ENCODE measurements at regions not wholly inside any gene's neighbourhood (a gene's known extent, or its start where the extent isn't known, plus 50 kb on each side); places are given as distances from the start of the nearest gene placed in this dataset.
"Not testable (repeated sequence)": the region's sequence is repeated elsewhere in the genome, so short reads cannot be mapped to it uniquely, and the experiment has no call there.

DNA sequence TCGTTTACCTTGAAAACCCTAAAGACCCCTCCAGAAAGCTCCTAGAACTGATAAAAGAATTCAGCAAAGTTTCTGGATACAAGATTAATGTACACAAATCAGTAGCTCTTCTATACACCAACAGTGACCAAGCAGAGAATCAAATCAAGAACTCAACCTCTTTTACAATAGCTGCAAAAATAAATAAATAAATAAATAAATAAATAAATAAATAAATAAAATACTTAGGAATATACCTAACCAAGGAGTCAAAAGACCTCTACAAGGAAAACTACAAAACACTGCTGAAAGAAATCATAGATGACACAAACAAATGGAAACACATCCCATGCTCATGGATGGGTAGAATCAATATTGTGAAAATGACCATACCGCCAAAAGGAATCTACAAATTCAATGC, 186.8 kb upstream of the EOLA2 start:
- DNase-seq (ENCODE audit: low read depth), result not testable (repeated sequence)

DNA sequence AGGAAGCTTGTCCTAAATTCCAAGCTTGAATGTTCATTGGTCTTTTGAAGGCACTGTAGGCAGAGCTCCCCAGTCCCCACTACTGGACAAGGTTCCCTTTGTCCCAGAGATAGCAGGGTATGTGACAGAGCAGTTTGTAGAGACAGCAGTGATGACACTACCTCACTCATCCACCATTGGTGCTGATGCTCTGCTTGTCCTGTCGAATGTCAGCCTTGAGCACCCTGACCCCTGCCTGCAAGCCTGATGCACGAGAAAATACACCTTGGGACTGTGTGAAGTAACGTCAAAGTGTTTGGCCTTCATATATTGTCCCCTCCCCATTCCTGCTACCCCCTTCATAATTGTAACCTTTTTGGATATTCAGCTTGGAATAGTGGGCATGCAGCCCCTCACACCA, 188.9 kb upstream of the EOLA2 start:
- no peak for DNase-seq (ENCODE audit: low read depth)

DNA sequence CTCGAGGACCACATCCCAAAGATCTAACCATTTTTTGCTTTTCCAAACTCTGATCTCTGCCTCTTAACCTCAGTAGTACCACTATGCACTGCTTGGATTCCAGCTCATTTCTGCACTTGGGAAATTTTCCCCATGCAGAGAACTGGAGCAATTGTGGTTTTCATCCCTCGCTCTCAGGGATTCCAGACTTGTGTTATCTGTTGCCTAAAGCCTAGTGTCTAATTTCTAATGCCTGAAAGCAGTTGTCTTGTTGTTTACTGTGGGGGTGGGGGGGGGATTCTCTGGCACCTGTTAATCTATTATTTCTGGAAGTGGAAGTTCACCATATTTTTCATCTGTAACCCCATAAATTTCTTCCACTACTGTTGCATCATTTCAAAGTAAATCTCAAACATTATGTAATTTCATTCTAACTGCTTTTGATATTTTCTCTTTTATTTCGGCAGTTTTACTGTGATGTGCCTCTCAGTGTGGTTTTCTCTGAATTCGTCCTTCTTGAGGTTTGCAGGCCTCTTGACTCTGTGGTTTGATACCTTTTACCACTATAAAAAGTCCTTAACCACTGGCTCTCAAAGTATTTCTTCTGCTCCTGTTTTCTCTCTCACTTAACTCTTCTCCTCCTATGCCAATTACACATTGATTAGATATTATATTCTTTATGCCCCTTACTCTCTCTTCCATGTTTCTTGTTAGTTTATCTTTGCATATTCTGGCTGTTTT, 205.6 kb upstream of the EOLA2 start:
- DNase-seq (ENCODE audit: low read depth), result no peak

GRCh38 chrX:150146271-150146896, 208.1 kb upstream of the EOLA2 start:
- DNase-seq (ENCODE audit: low read depth), result no peak

GRCh38 chrX:150148749-150149672, 210.7 kb upstream of the EOLA2 start:
- DNase-seq (ENCODE audit: low read depth), result no peak

- no peak for DNase-seq (ENCODE audit: low read depth)
These were observed 211.9 kb upstream of the EOLA2 start for GRCh38 chrX:150150076-150150779.

DNA sequence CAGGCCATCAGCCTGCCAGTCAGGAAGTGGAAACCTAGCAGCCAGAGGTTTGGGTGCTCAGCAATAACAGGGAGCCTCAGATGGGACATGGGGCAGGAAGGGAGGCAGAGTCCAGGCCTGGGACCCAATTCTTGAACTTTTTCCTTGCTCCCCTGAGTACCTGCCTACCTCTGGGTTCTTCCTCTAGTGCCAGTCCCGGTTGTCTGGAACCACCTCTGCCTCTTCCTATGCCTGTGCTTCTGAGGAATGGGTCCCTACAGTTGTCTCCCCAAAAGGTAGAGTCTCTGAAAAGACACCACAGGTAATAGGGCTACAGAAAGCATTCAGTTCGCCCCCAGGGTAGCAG, 212.4 kb upstream of the MAMLD1 start:
- DNase-seq (ENCODE audit: low read depth), result no peak

DNA sequence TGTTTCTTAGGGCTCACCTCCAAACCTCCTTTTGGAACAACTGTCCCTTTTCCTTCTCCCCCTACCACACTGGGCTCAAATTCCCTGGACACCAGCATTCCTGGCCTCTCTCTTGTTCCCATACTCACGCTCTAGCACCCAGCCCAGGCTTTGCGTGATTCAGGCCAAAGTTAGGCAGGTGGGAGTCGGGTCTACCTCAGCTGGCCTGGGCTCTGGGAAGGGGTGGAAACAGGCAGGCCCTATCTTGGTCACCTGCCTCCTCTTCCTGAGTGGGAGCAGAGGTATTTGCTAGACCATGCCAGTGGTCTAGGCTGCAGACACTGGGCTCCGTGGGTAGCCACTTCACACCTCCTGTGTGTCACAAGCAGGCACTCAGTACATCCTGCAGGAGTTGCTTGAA, 211.1 kb upstream of the MAMLD1 start:
- DNase-seq (ENCODE audit: low read depth), result no peak

- DNase-seq (ENCODE audit: low read depth), result no peak
These were observed 210.6 kb upstream of the MAMLD1 start for GRCh38 chrX:150152546-150152945.

DNA sequence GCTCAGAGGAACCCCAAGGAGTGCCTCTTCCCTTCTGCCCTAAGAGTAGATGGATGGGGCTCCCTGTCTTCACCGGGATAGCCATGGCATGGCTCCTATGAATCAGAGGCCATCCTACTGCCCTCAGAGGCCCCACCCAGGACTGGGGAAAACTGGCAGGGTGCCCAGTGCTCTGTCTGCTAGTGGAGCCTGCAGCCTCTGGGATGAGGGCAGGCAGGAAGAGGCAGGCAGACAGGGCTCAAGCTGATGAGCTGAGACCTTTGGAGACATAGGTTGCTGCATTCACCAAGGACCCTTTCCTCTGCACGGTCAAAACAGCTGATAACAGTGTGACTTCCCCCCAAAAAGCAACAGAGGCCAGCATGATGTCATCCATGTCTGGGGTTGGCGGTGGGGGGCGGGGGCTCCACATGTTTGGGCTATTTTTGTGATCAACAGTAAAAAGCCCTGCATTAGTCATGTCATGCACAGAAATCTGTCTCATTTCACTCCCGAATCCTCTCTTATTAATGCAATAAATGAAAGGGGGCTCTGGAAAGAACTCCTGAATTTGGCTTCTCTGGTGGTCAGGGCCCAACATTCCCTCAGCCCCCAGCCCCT, 207.6 kb upstream of the MAMLD1 start:
- no peak for DNase-seq (ENCODE audit: low read depth)

DNA sequence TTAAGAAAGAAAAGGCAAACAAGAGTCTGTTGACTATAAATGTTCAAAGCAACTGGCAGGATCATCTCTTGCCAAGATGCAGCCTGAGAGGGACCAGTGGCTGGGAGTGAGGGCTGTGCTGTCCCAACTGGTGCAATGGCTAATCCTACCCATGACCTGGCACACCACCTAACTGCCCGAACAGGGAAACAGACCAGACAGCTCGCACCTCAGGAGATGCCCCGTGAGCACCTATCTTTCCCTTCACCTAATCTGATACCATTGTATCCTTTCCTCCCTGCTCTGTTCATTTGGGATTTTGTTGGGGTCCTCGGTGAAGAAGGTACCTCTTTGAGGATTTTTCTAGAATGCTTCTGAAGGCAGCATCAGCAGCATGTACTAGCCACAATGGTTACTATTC, 206.5 kb upstream of the MAMLD1 start:
- DNase-seq (ENCODE audit: low read depth), result no peak

- no peak for DNase-seq (ENCODE audit: low read depth)
These were observed 205.8 kb upstream of the MAMLD1 start for GRCh38 chrX:150157291-150157690.

- no peak for DNase-seq (ENCODE audit: low read depth)
These were observed 204.4 kb upstream of the MAMLD1 start for GRCh38 chrX:150158554-150159332.

- DNase-seq (ENCODE audit: low read depth), result no peak
These were observed 203.6 kb upstream of the MAMLD1 start for GRCh38 chrX:150159537-150159936.

DNA sequence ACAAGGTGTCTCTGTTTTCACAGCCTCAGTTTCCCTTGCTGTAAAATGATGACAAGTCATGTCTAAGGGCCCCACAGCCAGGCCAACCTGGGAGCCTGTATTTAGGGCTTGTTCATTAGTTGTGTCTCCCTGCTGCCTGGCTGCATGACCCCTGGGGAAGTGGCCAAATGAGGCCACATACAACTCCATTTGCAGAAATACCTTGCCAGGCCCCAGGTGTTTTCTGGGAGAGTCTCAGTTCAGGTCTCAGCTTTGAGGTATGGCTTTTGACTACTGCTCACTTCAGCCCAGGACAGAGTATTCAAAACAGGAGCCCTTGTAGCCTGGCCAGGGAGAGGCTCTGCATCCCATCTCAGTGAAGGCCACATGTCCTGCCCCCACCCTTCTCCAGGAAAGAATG, 202.5 kb upstream of the MAMLD1 start:
- DNase-seq (ENCODE audit: low read depth), result no peak

DNA sequence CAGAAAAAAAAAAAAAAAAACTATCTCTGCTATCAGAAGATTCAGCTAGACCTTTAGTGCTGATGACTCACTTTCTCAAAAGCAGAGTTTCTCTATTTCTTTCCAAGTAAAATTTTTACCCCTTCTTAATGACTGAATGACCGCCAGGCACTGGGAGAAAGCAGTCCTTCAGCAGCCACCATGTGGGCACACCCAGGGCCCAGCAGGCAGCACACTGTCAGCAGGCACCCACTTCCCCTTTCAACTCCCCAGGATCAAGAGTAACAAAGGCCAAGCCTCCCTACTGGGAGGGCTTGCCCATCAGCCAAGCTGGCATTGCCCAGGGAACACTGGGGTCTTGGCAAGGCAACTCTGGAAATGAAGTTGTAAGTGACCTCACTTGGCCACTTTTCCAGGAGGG, 201.9 kb upstream of the MAMLD1 start:
- DNase-seq (ENCODE audit: low read depth), result no peak

- no peak for DNase-seq (ENCODE audit: low read depth)
These were observed 201.0 kb upstream of the MAMLD1 start for GRCh38 chrX:150162141-150162540.

- no peak for DNase-seq (ENCODE audit: low read depth)
These were observed 199.7 kb upstream of the MAMLD1 start for GRCh38 chrX:150163221-150163930.

GRCh38 chrX:150163956-150164726, 199.0 kb upstream of the MAMLD1 start:
- DNase-seq (ENCODE audit: low read depth), result no peak

Measured in GM04503 (cell line).